ENCODE measurements at regions not wholly inside any gene's neighbourhood (a gene's known extent, or its start where the extent isn't known, plus 50 kb on each side); places are given as distances from the start of the nearest gene placed in this dataset.

DNA sequence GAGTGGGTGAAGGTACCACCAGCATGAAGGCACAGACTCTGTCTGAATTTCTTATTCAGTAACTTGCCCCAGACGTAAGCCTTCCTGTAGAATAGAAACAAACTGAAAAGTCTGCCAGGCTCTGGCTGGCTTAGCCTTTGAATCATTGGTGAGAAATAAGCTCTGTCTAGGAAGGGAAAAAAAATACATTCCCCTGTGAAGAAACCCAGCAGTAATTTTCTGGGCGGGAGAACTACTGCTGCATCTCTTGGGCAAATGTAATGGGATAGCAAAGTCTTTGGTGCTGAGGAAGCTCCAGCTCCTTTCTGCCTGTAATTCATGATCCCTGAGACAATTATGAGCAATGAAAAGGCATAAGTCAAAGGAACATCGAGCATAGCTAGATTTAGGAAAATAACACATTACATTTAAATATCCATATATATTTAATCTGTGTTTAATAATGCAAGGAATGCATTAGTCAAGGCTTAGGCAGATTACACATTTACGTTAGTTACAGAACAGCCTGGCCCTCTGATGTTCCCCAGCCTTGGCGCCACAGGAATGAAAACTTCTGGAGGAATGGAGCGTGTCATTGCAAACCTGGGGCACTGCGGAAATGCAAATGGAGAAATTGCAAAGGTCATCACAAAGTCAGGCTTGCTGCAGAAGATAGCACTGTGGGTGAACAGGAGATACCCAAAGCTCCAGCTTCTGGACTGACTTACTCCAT lies 216.3 kb upstream of the CAMK1G start:
- no peak for DNase-seq

DNA sequence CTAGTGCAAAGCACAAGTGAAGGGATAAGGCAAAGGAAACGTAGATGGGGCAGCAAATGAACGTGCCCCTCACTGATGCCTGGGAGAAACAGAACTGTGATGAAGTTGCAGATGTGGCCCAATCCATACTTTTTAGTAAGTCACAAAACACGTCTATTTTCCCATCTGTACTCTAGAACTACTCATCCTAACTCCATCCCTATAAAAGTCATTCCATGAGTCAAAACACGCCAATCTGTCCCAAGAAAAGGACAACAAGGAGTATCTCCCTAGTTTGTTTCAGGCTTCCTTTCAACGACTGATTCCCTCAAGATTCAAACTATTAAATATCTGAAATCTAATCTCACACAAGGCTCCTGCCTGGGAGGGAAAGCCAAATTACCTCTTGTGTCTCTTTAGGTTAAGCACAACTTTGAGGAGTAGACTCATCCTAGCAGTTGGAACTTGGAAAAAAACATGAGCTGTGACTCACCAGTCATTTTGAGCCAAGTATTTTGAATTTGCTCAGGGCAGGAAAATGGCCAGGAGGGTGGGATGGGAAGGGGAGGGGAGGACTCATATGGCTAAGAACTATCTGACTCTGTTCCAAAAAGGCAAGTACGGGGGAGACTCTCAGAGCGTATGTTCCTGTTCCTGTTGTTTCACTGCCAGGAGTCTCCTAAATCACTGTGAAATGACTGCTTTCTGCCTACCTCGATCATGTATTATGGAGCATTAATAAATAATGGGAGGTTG lies 214.5 kb upstream of the CAMK1G start:
- peak; percentile 63 for DNase-seq

DNA sequence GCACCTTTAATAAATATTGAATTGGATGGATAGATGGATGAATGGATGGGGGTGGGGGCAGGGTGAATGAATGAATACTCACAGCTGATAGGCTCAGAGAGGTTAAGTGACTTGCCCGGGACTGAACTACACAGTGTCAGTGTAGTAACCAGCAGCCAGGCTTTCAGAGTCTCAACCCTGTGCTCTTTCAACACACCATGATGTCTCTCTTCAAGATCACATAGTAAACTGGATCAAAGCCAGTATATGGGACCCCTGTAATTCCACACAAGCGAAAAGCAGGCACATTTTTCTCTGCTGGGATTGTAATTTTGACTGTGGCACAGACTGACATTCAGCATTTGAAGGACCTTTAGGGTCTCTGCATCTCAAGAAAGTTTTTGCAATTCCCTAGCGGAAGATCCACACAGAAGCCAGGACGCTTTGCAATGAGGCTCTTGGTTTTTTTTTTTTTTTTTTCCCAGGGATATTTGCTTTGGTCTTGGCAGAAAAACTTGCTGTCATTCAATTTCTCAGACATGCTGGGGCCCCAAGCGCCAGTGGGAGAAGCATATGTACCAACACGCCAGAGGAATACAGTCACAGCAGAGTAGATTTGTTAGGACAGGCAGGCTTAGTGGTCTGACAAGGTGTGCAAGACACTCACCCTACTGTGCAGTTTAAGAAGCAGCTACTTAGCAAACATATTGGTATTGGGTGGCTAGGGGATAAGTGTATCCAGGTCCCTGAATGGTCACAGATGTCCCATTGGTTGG lies 213.1 kb upstream of the CAMK1G start:
- DNase-seq, result no peak

DNA sequence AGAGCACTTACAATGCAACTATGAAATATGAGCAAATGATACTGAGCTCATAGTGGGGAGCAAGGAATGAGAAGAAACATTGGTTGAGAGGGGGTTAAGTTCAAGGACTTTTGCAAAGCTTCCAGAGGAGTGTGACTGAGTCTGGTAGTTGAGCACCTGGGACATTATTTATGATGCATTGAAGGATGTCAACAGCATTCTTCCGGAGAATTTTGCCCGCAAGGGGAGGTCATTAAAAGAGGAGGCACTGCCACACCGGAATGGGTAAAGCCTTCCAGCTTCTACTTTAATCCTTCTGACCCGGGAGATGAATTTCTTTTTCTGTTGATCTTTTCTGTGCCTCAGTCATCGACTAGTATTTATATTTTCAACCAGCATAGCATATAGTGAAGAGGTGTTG lies 208.4 kb upstream of the CAMK1G start:
- DNase-seq, result no peak

DNA sequence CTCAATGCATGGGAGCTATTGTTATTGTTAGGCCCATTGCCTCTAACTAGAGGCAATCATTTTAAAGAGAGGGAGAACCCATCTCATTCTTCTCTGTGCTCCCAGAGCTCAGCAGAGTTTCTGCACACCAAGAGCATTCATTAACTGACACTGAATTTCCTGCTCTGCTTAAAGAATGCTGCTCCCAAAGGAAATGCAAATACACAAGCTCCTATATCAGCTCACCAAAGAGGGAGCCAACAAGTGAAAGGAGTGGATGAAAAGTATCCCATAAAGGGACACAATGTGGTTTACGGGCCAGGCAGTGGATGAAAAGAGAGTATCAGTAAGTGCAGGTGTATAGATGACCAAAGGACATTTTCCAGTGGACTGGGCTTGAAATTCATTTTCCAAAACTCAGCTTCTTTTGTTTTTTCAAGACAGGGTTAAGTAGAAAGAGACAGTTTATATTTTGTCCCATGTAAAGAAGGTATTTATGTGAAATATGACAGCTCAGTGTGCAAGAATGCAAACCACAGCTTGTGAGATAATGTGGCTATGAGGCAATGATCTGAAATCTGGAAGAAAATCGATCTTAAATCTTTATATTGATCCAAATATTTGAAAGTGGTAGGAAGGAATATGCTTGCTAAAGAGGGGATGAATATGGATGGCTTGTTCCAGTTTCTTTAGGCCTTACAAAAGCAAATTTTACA lies 207.7 kb upstream of the CAMK1G start:
- no peak for DNase-seq

DNA sequence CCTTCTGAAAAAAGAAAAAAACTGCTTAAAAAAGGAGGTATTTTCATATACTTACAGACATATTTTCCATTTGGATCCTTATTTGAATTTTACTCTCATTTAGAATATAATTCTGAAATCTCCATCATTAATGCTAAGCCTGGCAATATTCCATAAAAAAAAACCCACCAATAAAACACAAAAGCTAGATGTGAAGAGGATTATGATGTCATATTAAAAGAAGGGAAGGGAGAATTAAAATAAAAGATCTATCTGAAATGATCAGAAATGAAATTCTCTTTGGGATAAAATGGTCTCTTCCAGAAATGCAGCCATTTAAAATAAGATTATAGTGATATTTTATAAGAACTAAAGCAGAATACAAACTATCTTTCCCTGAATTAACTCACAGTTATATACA lies 206.7 kb upstream of the CAMK1G start:
- no peak for DNase-seq

DNA sequence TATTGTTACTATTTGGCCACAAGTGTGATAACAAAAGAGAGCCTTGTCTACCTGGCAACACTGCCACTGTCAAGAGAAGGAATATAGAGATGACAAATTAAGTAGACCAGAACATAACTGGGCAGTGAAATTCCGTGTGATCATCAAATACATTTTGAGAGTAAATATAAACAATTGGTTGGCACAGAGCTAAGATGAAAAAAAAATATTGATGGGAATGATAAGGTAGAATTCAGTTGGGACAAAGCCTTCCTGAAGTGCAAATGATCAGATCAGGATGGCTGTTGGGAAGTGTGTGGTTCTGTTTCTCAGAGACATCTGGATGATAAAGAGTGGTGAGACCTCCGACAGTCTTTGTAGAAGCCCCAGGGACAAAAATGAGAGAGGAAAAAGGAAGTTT lies 205.5 kb upstream of the CAMK1G start:
- DNase-seq, result no peak

DNA sequence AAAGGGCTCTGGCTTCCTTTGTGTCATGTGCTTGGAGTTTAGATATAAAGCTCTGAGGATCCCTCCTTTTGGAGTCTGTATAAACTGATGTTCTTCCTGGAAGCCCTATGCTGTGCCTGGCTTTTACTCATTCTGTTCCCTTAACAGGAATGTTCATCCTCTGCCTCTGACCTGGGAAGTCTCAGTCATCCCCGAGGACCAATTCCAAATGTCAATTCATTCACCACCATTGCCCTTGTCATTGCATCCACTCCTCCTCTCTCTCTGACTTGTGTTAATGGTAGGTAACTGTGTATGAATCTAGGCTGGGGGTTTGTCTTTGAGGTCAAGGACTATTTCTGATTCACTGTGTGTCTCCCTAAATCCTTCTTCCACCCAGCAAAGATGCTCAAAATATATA lies 204.2 kb upstream of the CAMK1G start:
- DNase-seq, result no peak

DNA sequence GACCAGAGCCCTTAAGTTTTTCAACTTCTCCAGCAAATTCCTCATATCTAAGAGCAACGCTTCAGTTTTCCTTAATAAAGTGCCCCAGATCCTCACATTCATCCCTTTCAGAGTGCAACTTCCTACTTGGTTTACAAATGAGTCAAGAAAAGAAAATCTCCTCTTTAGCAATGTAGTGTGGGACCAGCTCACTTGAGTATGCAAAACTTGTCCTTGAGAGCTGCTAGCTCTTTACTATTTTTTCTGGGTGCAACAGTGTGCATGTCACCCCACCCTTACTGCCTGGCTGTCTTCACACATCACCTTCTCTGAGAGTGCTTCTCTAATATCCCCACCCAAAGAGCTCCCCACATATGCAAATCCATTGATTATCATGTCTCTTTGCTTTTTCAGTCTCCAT lies 203.1 kb upstream of the CAMK1G start:
- DNase-seq, result no peak

DNA sequence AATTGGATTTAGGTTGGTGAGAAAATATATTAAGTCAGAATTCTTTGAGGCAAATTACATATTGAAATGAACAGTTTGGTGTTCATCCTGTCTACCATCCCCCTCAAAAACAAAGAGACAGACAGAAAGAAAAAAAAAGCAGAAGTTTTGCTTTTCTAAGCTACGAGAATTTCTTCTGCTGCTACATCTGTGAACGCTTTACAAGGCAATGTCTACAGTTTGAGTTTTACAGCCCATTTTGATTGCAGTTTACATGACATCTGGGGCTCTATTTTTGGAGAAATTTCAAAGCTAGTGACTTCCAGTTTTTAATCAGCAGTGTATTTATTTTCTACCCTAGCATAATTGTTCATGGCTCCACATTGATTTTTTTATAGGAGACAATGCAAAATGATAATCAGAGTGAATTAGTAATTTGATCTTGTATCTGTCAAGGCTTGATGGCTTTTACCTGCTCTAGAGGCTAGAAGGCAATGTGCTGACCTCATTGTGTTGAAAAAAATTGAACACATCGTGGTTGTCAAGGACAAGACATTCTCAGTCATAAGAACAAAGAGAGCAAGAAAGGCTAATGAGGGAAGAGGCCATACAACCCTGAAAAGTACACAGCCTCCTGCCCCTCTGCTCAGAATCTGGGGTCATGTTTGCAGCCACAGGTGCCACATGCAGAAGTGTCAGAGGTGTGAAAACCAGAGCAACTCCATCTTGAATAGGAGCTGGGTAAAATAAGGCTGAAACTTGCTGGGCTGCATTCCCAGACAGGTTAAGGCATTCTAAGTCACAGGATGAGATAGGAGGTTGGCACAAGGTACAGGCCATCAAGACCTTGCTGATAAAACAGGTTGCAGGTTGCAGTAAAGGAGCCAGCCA lies 201.0 kb upstream of the CAMK1G start:
- DNase-seq, result no peak

DNA sequence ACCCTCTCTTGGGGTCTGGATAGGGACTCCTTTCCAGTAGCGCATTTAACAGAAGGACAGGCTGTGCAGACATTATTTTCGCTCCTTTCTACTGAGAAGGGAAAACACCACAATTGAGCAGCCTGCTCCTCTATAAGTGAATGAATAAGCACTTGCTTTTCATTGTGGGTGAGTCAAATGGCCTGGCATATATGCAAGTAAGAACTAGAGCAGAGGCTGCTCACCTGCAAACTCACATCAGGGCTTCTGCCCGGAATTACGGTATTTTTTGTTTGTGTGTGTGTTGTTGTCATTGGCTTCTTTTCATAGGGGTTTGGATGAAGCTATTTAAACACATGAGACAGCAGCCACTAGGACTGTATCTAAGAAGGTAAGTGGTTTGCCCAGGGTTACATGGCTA lies 200.1 kb upstream of the CAMK1G start:
- DNase-seq, result no peak

DNA sequence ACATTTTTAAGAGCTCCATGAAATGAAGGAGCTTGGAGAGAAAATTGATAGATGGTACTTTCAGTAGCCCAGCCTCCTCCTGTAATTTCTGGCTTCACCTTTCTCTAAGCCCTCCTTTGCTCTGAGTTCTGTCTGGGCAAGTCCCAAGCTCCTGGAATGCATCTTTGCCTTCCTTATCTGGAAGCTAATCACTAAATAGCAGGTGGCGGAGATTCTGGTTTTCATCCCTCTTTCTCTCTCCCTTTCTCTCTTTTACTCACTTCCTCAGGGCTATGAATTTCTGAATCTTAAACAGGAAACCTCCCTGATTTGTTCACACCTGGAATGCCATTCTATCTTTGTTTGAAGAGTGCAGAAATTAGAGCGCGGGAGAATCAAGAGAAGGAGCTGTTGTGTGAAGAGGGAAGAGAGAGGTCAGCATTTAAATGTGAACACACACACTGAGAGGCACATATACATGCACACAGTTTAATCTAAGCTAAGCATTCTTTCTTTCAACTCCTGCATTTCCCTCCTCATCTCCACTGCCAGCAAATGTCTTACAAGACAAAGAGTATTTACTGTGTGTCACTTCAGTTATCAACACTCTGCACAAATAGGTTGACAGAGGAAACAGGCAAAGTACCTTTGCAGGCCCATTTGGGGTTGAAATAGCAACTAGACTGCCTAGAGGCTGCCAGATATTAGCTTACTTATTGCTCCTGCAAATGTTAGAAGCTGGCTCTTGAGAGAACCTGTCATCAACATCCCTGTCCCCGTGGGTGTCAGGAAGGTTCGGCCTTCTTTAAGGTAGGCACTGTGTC lies 199.4 kb upstream of the CAMK1G start:
- peak; percentile 78 for DNase-seq

DNA sequence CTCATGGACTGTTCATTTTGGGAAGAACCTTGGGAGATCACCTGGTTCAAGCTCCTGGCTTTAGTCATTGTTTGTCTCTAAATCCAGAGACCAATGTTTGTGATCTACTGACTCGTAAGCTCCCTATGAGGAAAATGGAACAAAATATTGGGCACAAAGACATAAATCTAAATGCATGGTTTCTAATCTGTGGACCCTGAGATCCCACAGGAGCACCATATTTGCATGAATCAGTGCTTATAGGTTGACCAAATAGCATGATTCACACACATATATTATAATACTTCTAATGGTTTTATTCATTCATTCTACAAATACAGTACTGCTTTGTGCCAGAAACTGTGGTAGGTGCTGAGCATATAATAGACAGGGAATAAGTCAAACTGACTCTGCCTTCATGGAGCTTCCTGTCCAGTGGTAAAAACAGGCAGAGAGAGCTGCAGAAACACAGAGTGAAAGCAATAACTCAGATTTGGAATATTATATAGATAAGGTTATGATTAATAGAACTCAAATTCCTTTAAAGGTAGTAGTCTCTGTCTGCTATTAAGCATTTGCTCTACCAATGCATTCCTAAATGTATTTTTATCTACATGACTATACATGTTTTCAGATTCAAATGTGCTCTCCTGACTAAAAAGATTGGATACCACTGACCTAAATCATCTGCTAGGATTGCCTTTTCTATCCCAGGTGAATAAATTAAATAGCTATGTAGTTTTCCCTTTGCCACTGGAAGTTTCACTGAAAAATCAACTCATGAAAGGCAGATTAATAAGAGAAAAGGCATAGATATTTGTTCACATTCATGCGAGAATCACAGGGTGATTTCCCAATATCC lies 198.6 kb upstream of the CAMK1G start:
- DNase-seq, result no peak

DNA sequence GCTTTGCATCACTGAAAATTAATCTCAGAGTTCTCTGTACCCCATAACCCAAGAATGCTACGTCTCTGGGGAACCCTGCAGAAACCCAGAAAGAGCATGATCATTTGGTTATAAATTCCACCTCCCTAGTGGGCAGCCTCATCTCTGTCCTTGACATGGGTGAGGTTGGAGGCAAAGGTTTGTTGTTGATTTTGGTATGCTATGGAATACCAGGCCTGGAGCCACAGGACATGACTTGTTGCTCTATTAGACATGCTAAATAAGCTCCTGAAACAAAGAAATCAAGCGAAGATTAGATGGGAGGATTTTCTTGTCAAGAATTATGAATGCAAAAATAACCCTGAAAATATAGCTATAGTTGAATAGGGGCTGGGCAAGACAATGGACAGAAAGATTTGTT lies 197.4 kb upstream of the CAMK1G start:
- no peak for DNase-seq

DNA sequence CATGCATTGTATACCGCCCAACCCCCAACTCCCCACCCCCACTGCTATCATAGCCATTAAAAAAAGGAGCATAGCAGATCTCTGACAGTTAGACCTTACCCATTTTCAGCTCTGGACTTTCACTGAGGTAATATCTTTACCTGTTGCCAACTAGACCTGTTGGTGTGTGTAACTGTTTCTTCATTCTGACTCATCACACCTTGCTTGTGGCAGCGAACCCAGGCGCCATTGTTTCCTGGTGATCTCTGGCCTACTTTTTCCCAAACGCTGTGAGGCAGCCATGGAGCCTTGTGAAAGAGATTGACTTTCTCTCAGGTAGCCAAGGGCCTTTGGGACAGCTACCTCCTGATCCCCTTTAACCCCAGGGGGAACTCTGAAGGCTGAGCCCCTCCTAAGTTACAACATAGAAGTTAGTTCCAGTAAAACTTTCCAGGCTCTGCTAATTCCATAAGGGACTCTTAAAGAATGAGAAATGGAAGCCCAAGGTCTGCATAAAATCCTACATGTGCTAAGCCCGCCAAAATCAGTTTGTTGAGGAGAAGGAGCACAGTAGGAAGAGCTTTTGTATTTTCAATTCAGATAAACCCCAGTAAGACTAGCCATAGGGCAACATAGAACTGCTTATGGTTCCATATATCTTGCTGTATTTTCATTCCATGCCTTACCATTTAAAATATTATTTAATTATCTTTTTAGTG lies 196.1 kb upstream of the CAMK1G start:
- DNase-seq, result no peak

DNA sequence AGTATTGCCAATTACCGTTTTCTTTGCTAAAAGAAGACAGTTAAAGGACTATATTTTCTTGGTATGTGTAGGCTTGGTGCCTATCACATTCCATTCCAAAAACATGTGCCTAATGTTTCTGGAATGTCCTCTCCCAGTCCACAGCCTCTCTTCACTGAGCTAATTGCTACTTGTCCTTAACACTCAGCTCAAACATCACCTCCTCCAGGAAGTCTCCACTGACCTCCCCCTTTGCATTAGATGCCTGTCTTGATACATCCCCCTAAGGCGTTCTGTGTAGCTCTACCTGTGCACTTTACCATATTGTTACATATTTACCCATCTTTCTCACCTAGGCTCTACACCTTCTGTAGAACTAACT lies 195.6 kb upstream of the CAMK1G start:
- DNase-seq, result peak; percentile 83

DNA sequence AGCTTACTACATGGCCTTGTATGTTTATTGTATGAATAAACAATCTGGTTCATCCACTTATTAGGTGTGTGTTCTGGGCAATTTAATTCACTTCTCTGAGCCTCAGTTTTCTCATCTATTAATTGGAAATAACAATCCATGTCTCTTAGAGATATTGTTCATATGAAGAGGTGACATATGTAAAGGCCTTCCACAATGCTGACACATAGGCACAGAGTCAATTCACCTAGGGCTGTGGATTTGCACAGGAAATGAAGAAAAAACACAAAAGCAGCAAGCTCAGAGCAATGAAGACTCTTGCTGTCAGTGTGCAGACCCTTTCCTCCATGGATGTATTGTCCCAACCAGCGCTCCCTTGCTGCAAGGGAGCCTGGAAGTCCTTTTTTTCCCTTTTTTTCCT lies 195.2 kb upstream of the CAMK1G start:
- no peak for DNase-seq

DNA sequence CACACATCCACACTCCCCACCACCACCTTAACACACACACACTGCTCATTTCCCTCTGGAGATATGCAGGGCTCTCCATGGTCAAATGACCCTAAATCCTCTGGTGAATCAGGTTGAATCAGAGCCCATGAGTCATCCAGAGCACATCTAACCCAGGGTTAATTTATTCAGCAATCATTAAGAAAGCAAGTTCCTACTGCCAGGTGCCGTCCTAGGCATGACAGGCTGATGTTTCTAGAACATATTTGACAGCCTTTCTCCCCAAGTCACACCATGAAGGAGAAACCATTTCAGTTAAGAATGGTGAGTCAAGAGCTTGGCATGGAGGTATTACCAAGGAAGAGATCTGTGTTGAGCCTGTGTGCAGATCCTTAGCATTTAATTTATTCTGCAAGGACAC lies 194.3 kb upstream of the CAMK1G start:
- peak; percentile 69 for DNase-seq

DNA sequence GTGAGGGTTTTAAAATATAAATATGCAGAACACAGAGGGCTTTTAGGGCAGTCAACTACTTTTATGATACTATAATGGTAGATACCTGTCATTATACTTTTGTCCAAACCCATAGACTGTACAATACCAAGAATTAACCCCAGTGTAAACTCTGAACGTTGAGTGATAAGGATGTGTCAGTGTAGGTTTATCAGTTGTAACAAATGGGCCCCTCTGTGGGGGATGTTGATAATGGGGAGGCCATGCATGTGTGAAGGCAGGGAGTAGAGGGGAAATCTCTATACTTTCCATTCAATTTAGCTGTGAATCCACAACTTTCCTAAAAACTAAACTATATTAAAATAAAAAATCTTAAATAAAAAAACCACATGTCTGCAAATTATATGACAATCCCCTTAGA lies 193.5 kb upstream of the CAMK1G start:
- no peak for DNase-seq

DNA sequence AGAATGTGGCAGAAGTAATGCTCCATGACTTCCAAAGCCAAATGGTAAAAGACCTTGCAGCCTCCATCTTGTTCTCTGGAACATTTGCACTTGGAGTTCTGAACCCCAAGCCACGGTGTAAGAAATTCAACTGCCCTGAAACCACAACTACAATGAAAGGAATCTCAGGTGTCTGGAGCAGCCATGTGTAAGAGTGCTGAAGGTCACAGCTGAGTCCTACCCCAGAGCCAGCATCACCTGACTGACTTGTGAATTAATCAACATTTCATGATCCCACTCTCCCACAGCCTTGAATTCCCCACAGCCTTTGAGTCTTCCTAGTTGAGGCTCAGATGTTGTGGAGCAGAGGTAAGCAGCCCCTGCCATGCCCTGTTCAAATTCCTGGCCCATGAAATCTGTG lies 192.8 kb upstream of the CAMK1G start:
- DNase-seq, result no peak

Data from islet precursor cell (in vitro differentiated cells).